ENCODE measurements at regions not wholly inside any gene's neighbourhood (a gene's known extent, or its start where the extent isn't known, plus 50 kb on each side); places are given as distances from the start of the nearest gene placed in this dataset.

- Mint-ChIP-seq H3K4me3 (no peak overlapping the region), H3K4me1 (ENCODE audit: low read depth) (no peaks in the 10 kb centered on the region), H3K27me3 (ENCODE audit: low read depth) (peaks cover 5% of the 10 kb centered on the region), H3K36me3 (ENCODE audit: low read depth) (no peaks in the 10 kb centered on the region), H3K9me3 (no peaks in the 10 kb centered on the region), H3K27ac (no peak overlapping the region)
- CTCF ChIA-PET: interaction anchor here (0.6 kb wide), 1 partner anchor 1014 kb away, joined by 3 read pairs; no protein-coding TSS in a partner anchor
- DNase-seq: no peak
- intact Hi-C loops (cut with micrococcal nuclease): no loop called here
Measured at GRCh38 chr4:24150034-24150433, 260.2 kb upstream of the PPARGC1A start.

DNA sequence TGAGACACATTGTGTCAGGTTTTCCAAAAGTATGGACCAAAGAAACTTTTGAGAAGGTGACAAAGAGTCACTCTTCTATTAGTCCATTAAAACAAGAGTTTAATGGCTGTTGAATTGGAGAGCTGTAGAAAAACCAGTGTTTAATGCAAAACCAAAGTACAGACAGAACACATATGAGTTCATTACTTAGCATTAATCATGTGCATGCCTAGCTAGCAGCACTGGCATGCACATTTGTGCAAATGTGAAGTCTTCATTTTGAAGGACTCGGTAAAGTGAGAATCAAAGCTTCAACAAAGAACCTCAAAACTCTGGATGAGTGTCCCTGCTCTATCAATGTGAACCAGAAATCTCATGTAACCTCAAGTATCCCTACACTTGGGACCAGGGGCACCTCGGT, 256.3 kb upstream of the PPARGC1A start:
- H3K4me3 Mint-ChIP-seq: no peak overlapping the region
- H3K36me3 Mint-ChIP-seq (ENCODE audit: low read depth): no peaks in the 10 kb centered on the region
- H3K9me3 Mint-ChIP-seq: no peaks in the 10 kb centered on the region
- intact Hi-C loops (cut with micrococcal nuclease): no loop called here
- no peak for DNase-seq
- CTCF ChIA-PET: no interaction called here
- peaks cover 6% of the 10 kb centered on the region for H3K27me3 Mint-ChIP-seq (ENCODE audit: low read depth)
- H3K27ac Mint-ChIP-seq: no peak overlapping the region
- no peaks in the 10 kb centered on the region for H3K4me1 Mint-ChIP-seq (ENCODE audit: low read depth)

- Mint-ChIP-seq H3K9me3 (no peaks in the 10 kb centered on the region), H3K4me3 (no peak overlapping the region), H3K27me3 (ENCODE audit: low read depth) (peaks cover 5% of the 10 kb centered on the region), H3K36me3 (ENCODE audit: low read depth) (no peaks in the 10 kb centered on the region), H3K4me1 (ENCODE audit: low read depth) (no peaks in the 10 kb centered on the region), H3K27ac (no peak overlapping the region)
- CTCF ChIA-PET: no interaction called here
- no peak for DNase-seq
- intact Hi-C loops (cut with micrococcal nuclease): no loop called here
Measured at GRCh38 chr4:24145591-24145990, 255.7 kb upstream of the PPARGC1A start.

DNA sequence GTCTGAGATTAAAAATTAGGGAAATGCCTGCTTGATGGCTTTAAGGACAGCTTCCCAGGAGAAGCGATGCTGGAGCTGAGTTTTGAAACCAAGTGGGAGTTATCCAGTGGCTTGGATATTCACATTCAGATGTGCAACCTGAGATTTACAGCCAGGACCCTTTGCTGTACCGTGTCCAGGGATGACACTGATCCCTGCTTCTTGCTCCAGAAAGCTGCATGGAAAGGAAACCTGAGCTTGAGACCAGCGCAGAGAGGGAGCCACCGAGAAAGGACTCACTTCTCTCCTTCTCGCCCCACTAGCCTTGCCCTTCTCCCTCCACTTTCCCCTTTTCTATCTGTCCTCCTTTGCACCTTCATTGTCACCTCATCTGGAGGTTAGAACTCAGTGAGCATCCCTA, 254.5 kb upstream of the PPARGC1A start:
- no peaks in the 10 kb centered on the region for H3K9me3 Mint-ChIP-seq
- no peaks in the 10 kb centered on the region for H3K4me1 Mint-ChIP-seq (ENCODE audit: low read depth)
- H3K36me3 Mint-ChIP-seq (ENCODE audit: low read depth): no peaks in the 10 kb centered on the region
- no peak overlapping the region for H3K27ac Mint-ChIP-seq
- CTCF ChIA-PET: no interaction called here
- no peak overlapping the region for H3K4me3 Mint-ChIP-seq
- intact Hi-C loops (cut with micrococcal nuclease): no loop called here
- DNase-seq: no peak
- H3K27me3 Mint-ChIP-seq (ENCODE audit: low read depth): peaks cover 5% of the 10 kb centered on the region

DNA sequence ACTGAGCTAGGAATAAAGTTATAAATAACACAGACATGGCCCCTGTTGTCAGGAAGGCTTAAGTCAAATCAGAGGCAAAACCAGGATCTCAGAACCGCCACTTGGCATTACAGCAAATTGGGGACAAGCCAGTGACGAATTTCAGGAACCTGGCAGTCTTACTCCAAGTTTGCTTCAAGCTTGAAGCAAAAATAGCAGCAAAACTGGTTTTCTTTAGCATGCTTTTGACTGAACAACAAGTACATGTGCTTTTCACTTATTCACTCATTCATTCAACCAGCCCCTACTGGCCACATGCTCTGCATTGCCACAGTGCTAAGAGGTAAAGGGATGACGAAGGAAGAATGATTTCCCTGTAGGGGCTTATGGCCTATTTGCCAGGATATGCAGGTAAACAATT, 253.9 kb upstream of the PPARGC1A start:
- Mint-ChIP-seq H3K4me1 (ENCODE audit: low read depth) (no peaks in the 10 kb centered on the region), H3K9me3 (no peaks in the 10 kb centered on the region), H3K27ac (no peak overlapping the region), H3K36me3 (ENCODE audit: low read depth) (no peaks in the 10 kb centered on the region), H3K4me3 (no peak overlapping the region), H3K27me3 (ENCODE audit: low read depth) (peaks cover 5% of the 10 kb centered on the region)
- CTCF ChIA-PET: no interaction called here
- no peak for DNase-seq
- intact Hi-C loops (cut with micrococcal nuclease): no loop called here

DNA sequence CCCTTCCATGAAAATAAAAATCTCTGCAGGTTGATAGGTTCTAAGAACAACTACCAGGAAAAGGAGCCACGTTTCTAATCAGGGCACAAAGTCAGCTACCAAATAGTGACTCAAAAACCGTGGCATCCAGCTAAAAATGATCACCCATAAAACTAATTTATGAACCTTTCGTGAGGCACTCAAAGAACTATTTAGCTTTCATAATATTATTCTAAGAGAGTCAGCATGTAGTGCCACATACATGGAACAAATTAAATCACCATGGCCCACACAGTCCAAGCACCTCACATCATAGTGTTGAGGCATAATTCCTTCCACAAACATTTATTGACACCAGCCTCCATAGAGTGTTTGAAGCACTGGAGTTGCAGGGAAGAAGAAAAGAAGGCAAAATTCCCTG, 252.0 kb upstream of the PPARGC1A start:
- no peaks in the 10 kb centered on the region for H3K9me3 Mint-ChIP-seq
- CTCF ChIA-PET: no interaction called here

DNA sequence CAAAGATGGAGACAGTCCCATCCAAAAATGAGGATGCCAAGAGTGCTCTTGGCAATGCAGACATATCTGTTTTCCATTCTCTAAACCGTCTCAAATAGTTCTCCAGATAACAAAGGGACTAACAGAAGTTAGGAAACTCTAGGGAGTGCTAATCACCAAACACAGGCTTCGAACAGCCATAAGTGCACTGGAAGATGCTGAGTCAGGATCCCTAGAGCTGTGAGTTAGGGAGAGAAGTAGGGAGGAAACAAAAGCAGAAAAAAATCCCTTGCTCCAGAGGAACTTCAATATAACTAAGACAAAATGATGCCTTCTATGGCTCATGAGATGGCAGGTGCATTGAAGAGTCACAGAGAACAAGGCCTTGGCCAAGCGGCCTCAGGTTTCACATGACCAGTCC, 251.0 kb upstream of the PPARGC1A start:
- H3K4me3 Mint-ChIP-seq: no peak overlapping the region
- H3K27ac Mint-ChIP-seq: no peak overlapping the region
- peaks cover 5% of the 10 kb centered on the region for H3K27me3 Mint-ChIP-seq (ENCODE audit: low read depth)
- H3K4me1 Mint-ChIP-seq (ENCODE audit: low read depth): no peaks in the 10 kb centered on the region
- no peaks in the 10 kb centered on the region for H3K36me3 Mint-ChIP-seq (ENCODE audit: low read depth)
- no peak for DNase-seq
- CTCF ChIA-PET: no interaction called here
- intact Hi-C loops (cut with micrococcal nuclease): no loop called here
- H3K9me3 Mint-ChIP-seq: no peaks in the 10 kb centered on the region

More for the DNA sequence above, 252.0 kb upstream of the PPARGC1A start:
- no peak overlapping the region for H3K4me3 Mint-ChIP-seq
- intact Hi-C loops (cut with micrococcal nuclease): no loop called here
- no peak overlapping the region for H3K27ac Mint-ChIP-seq
- H3K27me3 Mint-ChIP-seq (ENCODE audit: low read depth): peaks cover 5% of the 10 kb centered on the region
- no peak for DNase-seq
- H3K36me3 Mint-ChIP-seq (ENCODE audit: low read depth): no peaks in the 10 kb centered on the region
- no peaks in the 10 kb centered on the region for H3K4me1 Mint-ChIP-seq (ENCODE audit: low read depth)

DNA sequence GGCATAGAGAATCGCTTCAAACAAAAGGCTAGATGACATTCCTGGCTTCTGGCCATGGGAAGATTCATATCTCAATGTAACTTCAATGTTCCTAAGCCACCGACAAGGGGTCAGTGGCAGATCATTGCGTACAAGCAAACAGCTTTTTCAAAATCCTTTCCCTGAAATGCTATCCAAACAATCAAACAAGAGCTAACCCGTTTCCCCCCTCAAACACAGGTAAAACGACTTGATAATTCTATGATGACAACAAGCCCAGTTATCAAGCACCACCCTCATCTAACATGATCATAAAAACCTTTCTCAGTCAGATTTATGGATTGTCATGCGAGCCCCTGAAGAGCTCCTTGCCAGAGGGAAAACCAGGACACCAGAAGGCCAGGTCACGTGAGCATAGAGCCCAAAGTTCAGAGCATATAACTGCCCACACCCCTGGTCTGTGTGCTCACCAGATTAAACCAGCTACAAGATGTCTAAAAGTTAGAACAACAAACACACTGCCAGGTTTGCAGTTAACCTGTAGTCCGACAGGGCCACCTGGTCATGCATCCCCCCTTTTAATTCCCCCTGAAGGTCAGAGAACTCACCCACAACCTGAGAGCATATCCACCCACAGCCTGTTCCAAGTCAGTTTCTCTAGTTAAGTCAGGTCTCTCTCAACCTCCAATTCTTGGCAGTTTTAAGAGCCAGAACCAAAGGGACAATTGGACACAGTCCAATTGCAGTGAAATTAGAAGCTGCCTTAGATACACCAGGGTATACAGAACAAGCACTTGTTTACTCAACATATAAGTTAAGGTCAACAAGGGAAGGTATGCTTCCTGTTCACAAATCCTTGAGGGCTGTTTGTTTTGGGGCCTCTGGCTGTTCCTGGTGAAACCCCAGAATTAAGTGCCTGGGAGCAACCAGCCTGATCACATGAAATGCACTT, 248.1 kb upstream of the PPARGC1A start:
- CTCF ChIA-PET: interaction anchor here (0.7 kb wide), 1 partner anchor 33 kb away, joined by 3 read pairs; no protein-coding TSS in a partner anchor
- no peak overlapping the region for H3K4me3 Mint-ChIP-seq
- no peak for DNase-seq
- intact Hi-C loops (cut with micrococcal nuclease): no loop called here
- H3K27ac Mint-ChIP-seq: no peak overlapping the region
- no peaks in the 10 kb centered on the region for H3K4me1 Mint-ChIP-seq (ENCODE audit: low read depth)
- no peaks in the 10 kb centered on the region for H3K36me3 Mint-ChIP-seq (ENCODE audit: low read depth)
- peaks cover 5% of the 10 kb centered on the region for H3K27me3 Mint-ChIP-seq (ENCODE audit: low read depth)
- H3K9me3 Mint-ChIP-seq: no peaks in the 10 kb centered on the region

GRCh38 chr4:24131954-24132673, 242.3 kb upstream of the PPARGC1A start:
- Mint-ChIP-seq H3K4me3 (no peak overlapping the region), H3K9me3 (peaks cover 2% of the 10 kb centered on the region), H3K36me3 (ENCODE audit: low read depth) (no peaks in the 10 kb centered on the region), H3K27me3 (ENCODE audit: low read depth) (no peaks in the 10 kb centered on the region), H3K4me1 (ENCODE audit: low read depth) (no peaks in the 10 kb centered on the region), H3K27ac (no peak overlapping the region)
- CTCF ChIA-PET: no interaction called here
- DNase-seq: no peak
- intact Hi-C loops (cut with micrococcal nuclease): no loop called here

DNA sequence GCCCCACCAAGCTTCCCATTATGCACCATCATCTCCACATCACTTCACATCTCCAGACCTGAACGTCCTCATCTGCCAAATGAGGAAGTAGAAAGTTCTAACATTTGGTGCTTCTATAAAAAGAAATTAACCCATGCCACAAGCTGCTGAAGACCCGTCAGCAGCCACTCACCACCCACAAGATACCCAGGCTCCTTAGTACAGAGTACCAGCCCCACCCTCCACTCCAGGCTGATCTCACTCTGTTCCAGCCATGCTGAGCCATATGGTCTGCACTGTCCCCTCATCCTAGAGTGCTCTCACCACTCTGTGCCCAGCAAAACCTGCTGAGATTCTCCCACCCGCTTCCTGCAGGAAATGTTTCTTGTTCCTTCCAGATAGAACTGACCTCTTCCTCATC, 240.8 kb upstream of the PPARGC1A start:
- Mint-ChIP-seq H3K27ac (no peak overlapping the region), H3K4me3 (no peak overlapping the region), H3K4me1 (ENCODE audit: low read depth) (no peaks in the 10 kb centered on the region), H3K9me3 (peaks cover 2% of the 10 kb centered on the region), H3K27me3 (ENCODE audit: low read depth) (no peaks in the 10 kb centered on the region), H3K36me3 (ENCODE audit: low read depth) (no peaks in the 10 kb centered on the region)
- no peak for DNase-seq
- intact Hi-C loops (cut with micrococcal nuclease): no loop called here
- CTCF ChIA-PET: no interaction called here

DNA sequence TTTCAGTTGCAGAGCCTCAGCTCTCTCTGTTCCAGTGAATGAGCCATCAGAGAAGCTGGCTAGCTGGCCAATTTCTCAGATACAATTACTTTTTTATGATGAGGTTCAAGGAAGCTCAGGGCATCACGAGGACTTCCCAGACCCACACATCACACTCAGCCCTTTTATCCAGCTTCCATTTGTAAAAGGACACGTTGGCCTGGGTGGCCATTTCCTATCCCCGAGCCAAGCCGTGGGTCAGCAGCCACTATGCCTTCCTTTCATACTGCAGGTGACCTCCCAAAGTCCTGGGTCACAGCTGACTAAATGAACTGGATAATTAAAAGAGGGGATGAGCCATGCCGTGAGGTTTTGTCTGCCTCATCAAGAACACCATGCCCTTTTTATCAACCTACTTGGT, 236.9 kb upstream of the PPARGC1A start:
- no peaks in the 10 kb centered on the region for H3K36me3 Mint-ChIP-seq (ENCODE audit: low read depth)
- no peak for DNase-seq
- intact Hi-C loops (cut with micrococcal nuclease): no loop called here
- H3K27me3 Mint-ChIP-seq (ENCODE audit: low read depth): no peaks in the 10 kb centered on the region
- no peak overlapping the region for H3K27ac Mint-ChIP-seq
- no peak overlapping the region for H3K4me3 Mint-ChIP-seq
- CTCF ChIA-PET: no interaction called here
- no peaks in the 10 kb centered on the region for H3K4me1 Mint-ChIP-seq (ENCODE audit: low read depth)
- H3K9me3 Mint-ChIP-seq: peaks cover 2% of the 10 kb centered on the region

DNA sequence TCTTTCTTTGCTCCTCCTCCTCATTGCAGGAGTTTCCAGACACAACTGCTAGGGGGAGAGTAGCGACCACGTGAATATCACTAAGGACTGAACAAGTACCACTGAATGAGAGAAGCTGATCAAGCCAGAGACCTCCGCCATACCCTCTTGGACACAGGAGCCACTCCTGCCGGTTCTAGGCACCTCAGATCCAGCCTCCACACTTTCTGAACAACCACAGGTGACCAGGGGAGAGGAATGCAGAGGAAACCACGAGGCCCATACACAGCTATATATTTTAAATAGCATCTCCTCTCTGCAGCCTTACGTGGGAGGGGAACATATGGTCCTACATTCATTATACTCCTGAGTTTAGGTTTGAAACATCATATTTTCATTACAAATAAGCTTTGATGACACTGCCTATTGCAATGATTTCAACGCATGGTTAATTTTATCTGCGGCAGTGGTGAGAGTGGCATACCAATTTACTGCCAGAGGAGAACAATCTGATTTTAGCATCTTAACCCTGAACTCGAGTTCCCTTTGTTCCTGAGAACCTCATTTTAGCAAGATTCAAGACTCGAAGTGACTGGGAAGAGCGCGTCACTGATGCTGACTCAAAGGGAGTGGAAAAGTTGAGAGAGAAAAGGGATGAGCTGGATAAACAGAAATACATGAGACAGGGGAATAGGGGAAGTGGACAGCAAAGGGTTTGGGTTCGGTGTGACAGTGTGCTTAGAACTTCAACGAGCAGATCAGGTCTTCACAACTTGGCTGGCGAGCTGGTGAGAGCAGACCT, 231.7 kb upstream of the PPARGC1A start:
- Mint-ChIP-seq H3K4me1 (ENCODE audit: low read depth) (no peaks in the 10 kb centered on the region), H3K4me3 (no peak overlapping the region), H3K9me3 (no peaks in the 10 kb centered on the region), H3K36me3 (ENCODE audit: low read depth) (no peaks in the 10 kb centered on the region), H3K27ac (no peak overlapping the region), H3K27me3 (ENCODE audit: low read depth) (no peaks in the 10 kb centered on the region)
- intact Hi-C loops (cut with micrococcal nuclease): no loop called here
- DNase-seq: no peak
- CTCF ChIA-PET: no interaction called here

Measured in activated naive CD4-positive, alpha-beta T cell treated with anti-CD3 and anti-CD28 coated beads for 36 hours (primary cell).